H1 (cell line): ENCODE measurements at regions not wholly inside any gene's neighbourhood (a gene's known extent, or its start where the extent isn't known, plus 50 kb on each side); places are given as distances from the start of the nearest gene placed in this dataset.

ENCODE experiments used
- CHD2 ChIP-seq: IDR thresholded peaks from 2 replicates; pipeline ENCODE4 v1.6.1; 2012; ENCODE audit warnings: low read length, improper control_type of control experiment
- CTCF ChIP-seq, 3 experiments: IDR thresholded peaks; 1 replicate in 2 of 3; 2 replicates in 1 of 3; pipeline versions ENCODE4 v1.5.1 to v1.6.1; 2011; ENCODE audit warnings: low read length in 3 of 3, mild to moderate bottlenecking in 3 of 3, inconsistent platforms in 2 of 3, low read depth in 1 of 3, moderate library complexity in 1 of 3; ENCODE audit not compliant: insufficient read depth in 1 of 3; ENCODE audit errors: control extremely low read depth in 1 of 3
- EP300 ChIP-seq, 2 experiments: IDR thresholded peaks; 1 replicate in 1 of 2; 2 replicates in 1 of 2; pipeline ENCODE4 v1.6.1; 2011 to 2012; ENCODE audit warnings: low read depth in 2 of 2, low read length in 2 of 2, mild to moderate bottlenecking in 2 of 2, borderline replicate concordance in 1 of 2, inconsistent platforms in 1 of 2, moderate library complexity in 1 of 2
- EZH2 ChIP-seq: fragments of 200-600 bp; sonication (generic); IDR thresholded peaks from 2 replicates; pipeline ENCODE4 v1.7.1; 2012; ENCODE audit warnings: low read depth, mild to moderate bottlenecking, moderate library complexity, low read length, inconsistent platforms; ENCODE audit not compliant: severe bottlenecking
- RAD21 ChIP-seq, 2 experiments: IDR thresholded peaks in 1 of 2; conservative IDR thresholded peaks in 1 of 2; 2 replicates each; pipeline ENCODE4 v1.6.1; 2011; ENCODE audit warnings: low read depth in 2 of 2, low read length in 2 of 2, improper control_type of control experiment in 1 of 2, inconsistent platforms in 1 of 2, mild to moderate bottlenecking in 1 of 2, moderate library complexity in 1 of 2
- TF ChIP-seq, protein P1 (sequence below): IDR thresholded peaks from 2 replicates; pipeline ENCODE4 v1.6.1; 2012; ENCODE audit warnings: inconsistent platforms

DNA sequence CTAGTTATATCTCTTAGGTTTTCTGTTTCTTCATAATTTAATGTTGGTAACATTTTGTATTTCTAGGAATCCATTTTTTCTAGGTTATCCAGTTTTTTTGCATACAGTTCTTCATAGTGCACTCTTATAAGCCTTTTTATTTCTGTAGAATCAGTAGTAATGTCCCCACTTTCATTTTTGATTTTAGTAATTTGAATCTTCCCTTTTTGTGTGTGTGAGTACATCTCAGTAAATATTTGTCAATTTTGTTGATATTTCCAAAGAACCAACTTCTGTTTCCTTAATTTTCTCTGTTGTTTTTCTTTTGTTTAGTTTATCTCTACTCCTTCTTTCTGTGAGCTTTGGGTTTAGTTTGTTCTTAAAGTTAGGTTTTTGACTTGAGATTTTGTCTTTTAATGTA lies 507.3 kb upstream of the RGS6 start:
- TF ChIP-seq CTCF (IDR thresholded peaks at IDR 0.05; ENCODE audit: control extremely low read depth in 1 of 3, insufficient read depth in 1 of 3, low read depth in 1 of 3, low read length in 3 of 3) (no peak), EZH2 (no peak), CHD2 (no peak), EP300 (IDR thresholded peaks at IDR 0.05; ENCODE audit: borderline replicate concordance in 1 of 2, low read depth in 2 of 2, low read length in 2 of 2) (no peak), RAD21 (IDR thresholded peaks at IDR 0.05 in 1 of 2, conservative IDR thresholded peaks at IDR 0.05 in 1 of 2; ENCODE audit: low read depth in 2 of 2, low read length in 2 of 2) (no peak)
- TF ChIP-seq, protein P1, sequence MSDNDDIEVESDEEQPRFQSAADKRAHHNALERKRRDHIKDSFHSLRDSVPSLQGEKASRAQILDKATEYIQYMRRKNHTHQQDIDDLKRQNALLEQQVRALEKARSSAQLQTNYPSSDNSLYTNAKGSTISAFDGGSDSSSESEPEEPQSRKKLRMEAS, result no peak
